Parathyroid adenoma (tissue), 2 donors: ENCODE measurements at regions not wholly inside any gene's neighbourhood (a gene's known extent, or its start where the extent isn't known, plus 50 kb on each side); places are given as distances from the start of the nearest gene placed in this dataset.

Source experiments
- H2AFZ ChIP-seq: fragments of 300-600 bp; sonication (generic); one replicate; pipeline ENCODE4 v1.7.0; 2017; ENCODE audit warnings: antibody characterized with exemption, mild to moderate bottlenecking
- H3K27ac ChIP-seq: fragments of 300-600 bp; sonication (generic); one replicate; pipeline ENCODE4 v1.7.0; 2017
- H3K27me3 ChIP-seq: fragments of 300-600 bp; sonication (generic); one replicate; pipeline ENCODE4 v1.7.0; 2017; ENCODE audit warnings: low read length; ENCODE audit not compliant: control insufficient read depth, insufficient read depth
- H3K36me3 ChIP-seq: fragments of 300-600 bp; sonication (generic); one replicate; pipeline ENCODE4 v1.7.0; 2017; ENCODE audit warnings: low read length; ENCODE audit not compliant: control insufficient read depth, insufficient read depth
- H3K4me1 ChIP-seq: fragments of 300-600 bp; sonication (generic); one replicate; pipeline ENCODE4 v1.7.0; 2017; ENCODE audit warnings: control low read depth
- H3K4me2 ChIP-seq: fragments of 300-600 bp; sonication (generic); one replicate; pipeline ENCODE4 v1.7.0; 2017; ENCODE audit warnings: low read length
- H3K4me3 ChIP-seq: fragments of 300-600 bp; sonication (generic); one replicate; pipeline ENCODE4 v1.7.0; 2017; ENCODE audit warnings: low read depth, low read length
- H3K79me2 ChIP-seq: fragments of 300-600 bp; sonication (generic); one replicate; pipeline ENCODE4 v1.7.0; 2017; ENCODE audit warnings: control low read depth
- H3K9ac ChIP-seq: fragments of 300-600 bp; sonication (generic); one replicate; pipeline ENCODE4 v1.7.0; 2017; ENCODE audit warnings: mild to moderate bottlenecking
- H3K9me3 ChIP-seq: fragments of 300-600 bp; sonication (generic); one replicate; pipeline ENCODE4 v1.7.0; 2017; ENCODE audit warnings: low read length; ENCODE audit not compliant: control insufficient read depth
- CTCF ChIP-seq: fragments of 300-600 bp; sonication (generic); IDR thresholded peaks from one replicate; pipeline ENCODE4 v1.7.0; 2017; ENCODE audit warnings: antibody characterized with exemption, mild to moderate bottlenecking
- donor health status: primary hyperparathyroidism.

GRCh38 chr2:58651930-58652329 lies 410.8 kb upstream of the FANCL start:
- no peak overlapping the region for H2AFZ ChIP-seq
- no peaks in the 10 kb centered on the region for H3K4me1 ChIP-seq
- no peak overlapping the region for H3K27ac ChIP-seq
- no peak overlapping the region for H3K4me3 ChIP-seq
- H3K9me3 ChIP-seq = no peaks in the 10 kb centered on the region
- no peaks in the 10 kb centered on the region for H3K27me3 ChIP-seq
- no peaks in the 10 kb centered on the region for H3K79me2 ChIP-seq
- H3K36me3 ChIP-seq = no peaks in the 10 kb centered on the region
- no peak overlapping the region for H3K9ac ChIP-seq
- no peak overlapping the region for H3K4me2 ChIP-seq
- no peak for TF ChIP-seq CTCF

GRCh38 chr2:58650781-58651180 lies 409.7 kb upstream of the FANCL start:
- H3K9ac ChIP-seq = no peak overlapping the region
- no peaks in the 10 kb centered on the region for H3K9me3 ChIP-seq
- no peak overlapping the region for H3K27ac ChIP-seq
- no peaks in the 10 kb centered on the region for H3K4me1 ChIP-seq
- H3K27me3 ChIP-seq = no peaks in the 10 kb centered on the region
- no peak overlapping the region for H3K4me3 ChIP-seq
- H3K79me2 ChIP-seq = no peaks in the 10 kb centered on the region
- H3K36me3 ChIP-seq = no peaks in the 10 kb centered on the region
- TF ChIP-seq CTCF = no peak
- H3K4me2 ChIP-seq = no peak overlapping the region
- H2AFZ ChIP-seq = no peak overlapping the region

- Histone ChIP-seq H2AFZ (no peak overlapping the region), H3K27ac (no peak overlapping the region), H3K27me3 (no peaks in the 10 kb centered on the region), H3K4me2 (no peak overlapping the region), H3K9me3 (no peaks in the 10 kb centered on the region), H3K9ac (no peak overlapping the region), H3K4me1 (no peaks in the 10 kb centered on the region), H3K36me3 (no peaks in the 10 kb centered on the region), H3K4me3 (no peak overlapping the region), H3K79me2 (no peaks in the 10 kb centered on the region)
- TF ChIP-seq CTCF = no peak
Observed at GRCh38 chr2:58649756-58650155, 408.6 kb upstream of the FANCL start.

- H3K4me3 ChIP-seq = no peak overlapping the region
- H3K27ac ChIP-seq = no peak overlapping the region
- H3K4me1 ChIP-seq = no peaks in the 10 kb centered on the region
- H3K4me2 ChIP-seq = no peak overlapping the region
- no peaks in the 10 kb centered on the region for H3K79me2 ChIP-seq
- TF ChIP-seq CTCF = no peak
- no peak overlapping the region for H2AFZ ChIP-seq
- H3K36me3 ChIP-seq = no peaks in the 10 kb centered on the region
- H3K9me3 ChIP-seq = no peaks in the 10 kb centered on the region
- H3K27me3 ChIP-seq = no peaks in the 10 kb centered on the region
- H3K9ac ChIP-seq = no peak overlapping the region
Observed at GRCh38 chr2:58645017-58645416, 403.9 kb upstream of the FANCL start.

GRCh38 chr2:58644451-58644850 lies 403.3 kb upstream of the FANCL start:
- TF ChIP-seq CTCF = no peak
- no peaks in the 10 kb centered on the region for H3K4me1 ChIP-seq
- H3K36me3 ChIP-seq = no peaks in the 10 kb centered on the region
- H3K4me2 ChIP-seq = no peak overlapping the region
- no peaks in the 10 kb centered on the region for H3K27me3 ChIP-seq
- no peak overlapping the region for H2AFZ ChIP-seq
- no peaks in the 10 kb centered on the region for H3K79me2 ChIP-seq
- H3K27ac ChIP-seq = no peak overlapping the region
- no peak overlapping the region for H3K4me3 ChIP-seq
- H3K9me3 ChIP-seq = no peaks in the 10 kb centered on the region
- no peak overlapping the region for H3K9ac ChIP-seq
